Colonic mucosa (tissue), 4 donors: ENCODE measurements at regions not wholly inside any gene's neighbourhood (a gene's known extent, or its start where the extent isn't known, plus 50 kb on each side); places are given as distances from the start of the nearest gene placed in this dataset.

Source experiments
- DNase-seq: peaks from one replicate; pipeline ENCODE4 v3.0.0-alpha.2; 2020
- H3K27ac ChIP-seq: fragments of 200-600 bp; one replicate; pipeline ENCODE4 v1.8.0; 2021
- H3K27me3 ChIP-seq: fragments of 200-600 bp; one replicate; pipeline ENCODE4 v1.8.0; 2021
- H3K36me3 ChIP-seq: fragments of 200-600 bp; one replicate; pipeline ENCODE4 v1.8.0; 2021
- H3K4me1 ChIP-seq: fragments of 200-600 bp; one replicate; pipeline ENCODE4 v1.8.0; 2021; ENCODE audit warnings: mild to moderate bottlenecking
- H3K4me3 ChIP-seq: fragments of 200-600 bp; one replicate; pipeline ENCODE4 v1.8.0; 2021
- H3K9ac ChIP-seq, 2 donors: one replicate each; pipeline ENCODE4 v1.7.0; 2013; ENCODE audit warnings: control low read depth in 2 of 2, low read depth in 2 of 2, low read length in 2 of 2
- H3K9me3 ChIP-seq: fragments of 200-600 bp; one replicate; pipeline ENCODE4 v1.8.0; 2021
- intact Hi-C: fragments of 100-400 bp; cut with DNase I; formaldehyde crosslinking; loops from one replicate; pipeline ENCODE4 v1.14.1; 2022
- TF ChIP-seq, protein P1 (sequence below): fragments of 200-600 bp; IDR thresholded peaks from one replicate; pipeline ENCODE4 v1.8.0; 2022; ENCODE audit warnings: antibody characterized with exemption, mild to moderate bottlenecking
- donor health status: healthy.
- donor health status: DM: no; HTN: no; CAD: no.
- donor health status: DM: no; HTN: no; CAD: no.

DNA sequence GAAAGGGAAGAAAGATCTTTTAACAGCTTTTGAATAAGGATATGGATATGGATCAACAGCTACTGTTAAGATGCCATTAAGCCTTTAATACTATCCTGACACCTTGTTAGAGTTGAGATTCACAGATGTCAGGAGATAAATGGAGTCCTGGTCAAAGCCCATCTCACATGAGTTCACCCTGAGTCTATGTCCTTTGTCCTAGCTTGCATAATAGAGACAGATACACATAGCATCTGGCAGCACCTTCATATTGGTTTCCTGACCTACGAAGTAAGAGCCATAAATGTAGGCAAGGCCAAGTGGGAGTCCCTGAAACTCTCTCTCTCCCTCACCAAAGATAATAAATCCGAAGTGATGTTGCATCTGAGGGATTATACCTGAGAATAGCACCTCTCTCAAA is 79.1 kb upstream of the F13A1 start:
- Histone ChIP-seq H3K4me1 (no peaks in the 10 kb centered on the region), H3K27me3 (no peaks in the 10 kb centered on the region), H3K9me3 (no peaks in the 10 kb centered on the region), H3K4me3 (no peak overlapping the region), H3K36me3 (no peaks in the 10 kb centered on the region), H3K27ac (no peak overlapping the region), H3K9ac (no peak overlapping the region)
- TF ChIP-seq, protein P1, sequence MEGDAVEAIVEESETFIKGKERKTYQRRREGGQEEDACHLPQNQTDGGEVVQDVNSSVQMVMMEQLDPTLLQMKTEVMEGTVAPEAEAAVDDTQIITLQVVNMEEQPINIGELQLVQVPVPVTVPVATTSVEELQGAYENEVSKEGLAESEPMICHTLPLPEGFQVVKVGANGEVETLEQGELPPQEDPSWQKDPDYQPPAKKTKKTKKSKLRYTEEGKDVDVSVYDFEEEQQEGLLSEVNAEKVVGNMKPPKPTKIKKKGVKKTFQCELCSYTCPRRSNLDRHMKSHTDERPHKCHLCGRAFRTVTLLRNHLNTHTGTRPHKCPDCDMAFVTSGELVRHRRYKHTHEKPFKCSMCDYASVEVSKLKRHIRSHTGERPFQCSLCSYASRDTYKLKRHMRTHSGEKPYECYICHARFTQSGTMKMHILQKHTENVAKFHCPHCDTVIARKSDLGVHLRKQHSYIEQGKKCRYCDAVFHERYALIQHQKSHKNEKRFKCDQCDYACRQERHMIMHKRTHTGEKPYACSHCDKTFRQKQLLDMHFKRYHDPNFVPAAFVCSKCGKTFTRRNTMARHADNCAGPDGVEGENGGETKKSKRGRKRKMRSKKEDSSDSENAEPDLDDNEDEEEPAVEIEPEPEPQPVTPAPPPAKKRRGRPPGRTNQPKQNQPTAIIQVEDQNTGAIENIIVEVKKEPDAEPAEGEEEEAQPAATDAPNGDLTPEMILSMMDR, result no peak
- intact Hi-C loops, result no loop called here
- no peak for DNase-seq

DNA sequence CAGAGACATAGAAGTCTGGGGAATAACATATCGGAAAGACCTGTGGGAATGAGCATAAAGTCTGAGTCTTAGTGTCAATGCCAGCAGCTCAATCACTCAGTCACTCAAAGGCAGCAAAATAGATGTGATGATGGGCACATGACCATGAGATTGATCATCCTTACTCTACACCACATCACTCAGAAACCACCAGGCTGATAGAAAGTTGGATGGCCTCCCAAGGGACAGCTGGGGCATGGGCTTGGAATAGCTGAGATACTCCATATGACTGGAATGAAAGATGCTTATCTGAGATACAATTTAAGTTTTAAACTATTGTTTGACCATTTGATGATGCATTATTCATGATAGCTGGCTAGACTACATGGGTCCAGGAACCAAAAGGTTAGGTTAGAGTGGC is 80.9 kb upstream of the F13A1 start:
- no peak for DNase-seq
- Histone ChIP-seq H3K27ac (no peak overlapping the region), H3K9ac (no peak overlapping the region), H3K27me3 (no peaks in the 10 kb centered on the region), H3K9me3 (no peaks in the 10 kb centered on the region), H3K4me1 (no peaks in the 10 kb centered on the region), H3K36me3 (no peaks in the 10 kb centered on the region), H3K4me3 (no peak overlapping the region)
- TF ChIP-seq, protein P1, result no peak
- intact Hi-C loops, result no loop called here

DNA sequence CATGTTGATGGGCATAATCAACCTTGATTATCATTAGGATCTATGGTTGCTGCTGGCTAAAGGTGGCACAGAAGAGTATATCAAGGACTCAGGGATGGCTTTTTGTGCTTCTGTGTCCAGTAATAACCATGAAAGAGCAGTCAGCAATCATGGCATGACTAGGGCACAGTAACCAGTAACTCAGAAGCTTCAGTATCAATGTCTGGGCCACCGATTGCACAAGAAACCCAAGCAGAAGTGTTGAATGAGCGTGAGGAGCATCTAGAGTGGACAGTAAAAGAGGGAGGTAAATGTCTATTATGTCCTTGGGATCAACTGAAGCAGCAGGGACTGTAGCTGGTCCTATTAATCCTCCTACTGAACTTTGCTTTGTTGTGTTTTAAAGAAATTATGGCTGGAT is 81.5 kb upstream of the F13A1 start:
- H3K9me3 ChIP-seq, result no peaks in the 10 kb centered on the region
- no peak overlapping the region for H3K4me3 ChIP-seq
- no peaks in the 10 kb centered on the region for H3K27me3 ChIP-seq
- H3K9ac ChIP-seq, result no peak overlapping the region
- no peak overlapping the region for H3K27ac ChIP-seq
- H3K36me3 ChIP-seq, result no peaks in the 10 kb centered on the region
- DNase-seq, result no peak
- TF ChIP-seq, protein P1, result no peak
- H3K4me1 ChIP-seq, result no peaks in the 10 kb centered on the region
- intact Hi-C loops, result no loop called here

DNA sequence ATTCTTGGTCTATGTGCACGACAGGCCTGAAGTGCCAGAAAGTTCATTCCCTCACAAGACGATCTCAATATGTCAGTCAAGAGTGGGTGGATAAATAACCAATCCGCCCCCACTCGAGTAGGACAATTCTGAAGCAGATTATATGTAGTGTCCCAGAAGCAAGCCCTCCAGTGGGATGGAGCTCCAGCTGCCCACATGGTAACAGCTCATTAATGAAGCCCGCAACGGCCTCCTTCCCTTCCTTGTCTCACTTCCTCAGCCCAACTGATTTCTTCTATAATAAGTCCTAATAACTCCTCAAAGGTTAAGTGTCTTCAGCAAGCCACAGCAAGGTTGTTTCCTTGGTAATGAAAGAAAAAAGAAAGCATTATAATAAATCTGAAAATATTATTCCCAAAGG is 82.1 kb upstream of the F13A1 start:
- Histone ChIP-seq H3K27ac (no peak overlapping the region), H3K4me1 (no peaks in the 10 kb centered on the region), H3K9me3 (no peaks in the 10 kb centered on the region), H3K4me3 (no peak overlapping the region), H3K27me3 (no peaks in the 10 kb centered on the region), H3K9ac (no peak overlapping the region), H3K36me3 (no peaks in the 10 kb centered on the region)
- TF ChIP-seq, protein P1, result no peak
- DNase-seq, result no peak
- intact Hi-C loops, result no loop called here

DNA sequence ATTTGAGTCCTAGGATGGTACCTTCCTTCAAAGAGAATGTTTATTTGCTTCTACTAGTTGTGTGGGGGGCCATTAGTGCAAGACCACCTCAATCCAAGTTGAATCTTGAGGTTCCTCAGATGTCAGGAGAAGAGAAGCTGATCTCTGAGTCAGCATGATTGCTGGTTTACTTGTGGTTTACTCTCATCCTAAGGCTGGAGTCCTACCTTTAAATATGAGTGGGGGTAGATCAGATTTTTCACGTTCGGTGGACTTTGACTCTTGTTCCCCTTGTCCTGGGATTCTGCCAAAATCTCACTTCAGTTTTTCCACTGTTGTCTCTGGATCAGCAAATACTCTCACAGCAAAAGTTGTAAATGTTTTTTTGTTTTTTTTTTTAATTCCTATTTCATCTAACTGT is 84.6 kb upstream of the F13A1 start:
- H3K9me3 ChIP-seq, result no peaks in the 10 kb centered on the region
- H3K4me3 ChIP-seq, result no peak overlapping the region
- no peak overlapping the region for H3K27ac ChIP-seq
- H3K27me3 ChIP-seq, result no peaks in the 10 kb centered on the region
- H3K36me3 ChIP-seq, result no peaks in the 10 kb centered on the region
- H3K4me1 ChIP-seq, result no peaks in the 10 kb centered on the region
- intact Hi-C loops, result no loop called here
- DNase-seq, result no peak
- TF ChIP-seq, protein P1, result no peak
- no peak overlapping the region for H3K9ac ChIP-seq
